ENCODE measurements at regions not wholly inside any gene's neighbourhood (a gene's known extent, or its start where the extent isn't known, plus 50 kb on each side); places are given as distances from the start of the nearest gene placed in this dataset.

- no peak for TF ChIP-seq CTCF (conservative IDR thresholded peaks at IDR 0.05; ENCODE audit: low read depth, low read length)
- TF ChIP-seq EZH2phosphoT487 (IDR thresholded peaks at IDR 0.05; ENCODE audit: borderline replicate concordance, low read length) = no peak
- no peak for TF ChIP-seq EZH2 (IDR thresholded peaks at IDR 0.05; ENCODE audit: low read length, unreplicated experiment)
Observed at GRCh38 chr10:131732631-131733127, 168.1 kb upstream of the PPP2R2D start.
